ENCODE measurements at regions not wholly inside any gene's neighbourhood (a gene's known extent, or its start where the extent isn't known, plus 50 kb on each side); places are given as distances from the start of the nearest gene placed in this dataset.
"Not testable (repeated sequence)": the region's sequence is repeated elsewhere in the genome, so short reads cannot be mapped to it uniquely, and the experiment has no call there.

GRCh38 chr11:24391167-24391566 lies 105.7 kb upstream of the LUZP2 start:
- no peak for DNase-seq (ENCODE audit: low read depth in 3 of 3, low spot score in 2 of 3)

- DNase-seq (ENCODE audit: low read depth in 3 of 3, low spot score in 2 of 3): no peak
Observed at GRCh38 chr11:24400059-24400665, 96.7 kb upstream of the LUZP2 start.

GRCh38 chr11:24406389-24406788 lies 90.5 kb upstream of the LUZP2 start:
- no peak for DNase-seq (ENCODE audit: low read depth in 3 of 3, low spot score in 2 of 3)

- no peak for DNase-seq (ENCODE audit: low read depth in 3 of 3, low spot score in 2 of 3)
Observed at GRCh38 chr11:24406980-24407379, 89.9 kb upstream of the LUZP2 start.

- no peak for DNase-seq (ENCODE audit: low read depth in 3 of 3, low spot score in 2 of 3)
Observed at GRCh38 chr11:24407733-24408132, 89.1 kb upstream of the LUZP2 start.

- no peak for DNase-seq (ENCODE audit: low read depth in 3 of 3, low spot score in 2 of 3)
Observed at GRCh38 chr11:24408202-24408601, 88.7 kb upstream of the LUZP2 start.

- no peak for DNase-seq (ENCODE audit: low read depth in 3 of 3, low spot score in 2 of 3)
Observed at GRCh38 chr11:24411791-24412190, 85.1 kb upstream of the LUZP2 start.

- DNase-seq (ENCODE audit: low read depth in 3 of 3, low spot score in 2 of 3): no peak
Observed at GRCh38 chr11:24412722-24413121, 84.1 kb upstream of the LUZP2 start.

- DNase-seq (ENCODE audit: low read depth in 3 of 3, low spot score in 2 of 3): no peak
Observed at GRCh38 chr11:24413391-24413790, 83.5 kb upstream of the LUZP2 start.

- DNase-seq (ENCODE audit: low read depth in 3 of 3, low spot score in 2 of 3): not testable (repeated sequence)
Observed at GRCh38 chr11:24415955-24416636, 80.8 kb upstream of the LUZP2 start.

GRCh38 chr11:24421766-24422165 lies 75.1 kb upstream of the LUZP2 start:
- no peak for DNase-seq (ENCODE audit: low read depth in 3 of 3, low spot score in 2 of 3)

GRCh38 chr11:24422376-24422775 lies 74.5 kb upstream of the LUZP2 start:
- no peak for DNase-seq (ENCODE audit: low read depth in 3 of 3, low spot score in 2 of 3)

- DNase-seq (ENCODE audit: low read depth in 3 of 3, low spot score in 2 of 3): no peak
Observed at GRCh38 chr11:24437123-24437522, 59.7 kb upstream of the LUZP2 start.

All from right renal cortex interstitium (tissue), 3 donors.